SIG-M5 treated with dmso at 0.1 percent for 504 hours (cell line): ENCODE measurements at regions not wholly inside any gene's neighbourhood (a gene's known extent, or its start where the extent isn't known, plus 50 kb on each side); places are given as distances from the start of the nearest gene placed in this dataset.

Source experiments
- DNase-seq: peaks from one replicate; lab custom pipeline; 2025; ENCODE audit not compliant: unreplicated experiment; lab: John Stamatoyannopoulos, UW

DNA sequence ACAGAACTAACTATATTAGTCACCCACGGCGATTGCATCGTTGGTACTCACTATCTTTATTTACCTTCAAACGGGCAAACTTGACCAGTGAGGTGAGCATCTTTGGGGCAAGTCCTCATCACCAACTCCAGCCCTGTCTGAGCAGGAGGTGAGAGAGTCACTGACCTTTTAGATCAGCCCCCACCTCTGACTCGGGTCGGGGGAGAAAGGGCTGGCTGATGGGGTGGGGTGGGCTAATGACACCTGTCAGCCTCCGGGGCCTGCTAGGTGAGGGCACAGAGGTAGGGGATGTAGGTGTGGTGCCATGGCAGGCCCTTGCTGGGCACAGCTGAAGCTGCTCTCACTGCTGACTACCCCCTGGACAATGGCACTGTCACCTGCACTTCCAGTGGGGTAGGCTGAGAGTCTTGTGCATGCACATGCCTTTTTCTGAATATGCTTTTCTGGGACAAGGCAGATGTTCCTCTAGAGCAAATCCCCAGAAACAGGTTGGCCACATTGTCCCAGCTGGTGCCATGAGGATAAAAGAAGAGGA is 359.5 kb upstream of the MKI67 start:
- no peak for DNase-seq

DNA sequence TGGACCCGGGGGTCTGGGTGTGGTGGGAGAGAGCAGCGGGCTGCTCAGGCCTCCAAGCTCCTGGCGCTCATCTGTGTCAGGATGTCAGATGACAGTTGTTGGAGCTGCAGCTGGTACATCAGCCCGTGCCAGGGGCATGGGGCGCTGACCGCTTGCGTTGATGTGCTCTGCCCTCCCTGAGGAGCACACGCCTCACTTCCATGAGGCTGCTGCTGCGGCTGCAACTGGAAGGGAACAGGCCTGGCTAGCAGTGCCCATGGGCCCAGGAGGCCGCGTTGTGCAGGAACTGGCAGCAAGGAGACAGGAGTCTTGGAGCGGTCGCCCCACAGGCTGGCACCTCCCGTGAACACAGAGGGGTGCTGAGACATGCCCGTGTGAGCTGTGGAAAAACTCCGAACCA is 361.3 kb upstream of the MKI67 start:
- DNase-seq = no peak

GRCh38 chr10:128489324-128490247 is 363.4 kb upstream of the MKI67 start:
- no peak for DNase-seq

GRCh38 chr10:128491686-128492085 is 365.5 kb upstream of the MKI67 start:
- no peak for DNase-seq

DNA sequence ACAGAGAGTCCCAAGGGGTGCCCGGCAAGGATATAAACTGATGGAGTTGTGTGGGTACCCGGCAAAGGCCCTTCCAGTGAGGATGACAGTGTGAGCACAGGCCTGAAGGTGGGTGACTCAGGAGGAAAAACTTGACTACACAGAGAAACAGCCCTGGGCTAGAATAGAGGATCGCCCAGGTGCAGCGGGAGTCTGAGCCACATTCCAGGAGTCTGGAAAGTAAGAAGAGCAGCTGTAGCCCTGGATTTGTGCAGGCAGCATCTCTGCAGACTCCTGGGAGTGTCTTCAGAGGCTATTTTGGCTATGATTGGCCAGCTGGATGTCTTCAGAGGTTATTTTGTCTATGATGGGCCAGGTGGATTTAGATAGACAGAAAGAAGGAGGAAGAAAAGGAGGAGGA is 367.6 kb upstream of the MKI67 start:
- no peak for DNase-seq

GRCh38 chr10:128494665-128495064 is 368.4 kb upstream of the MKI67 start:
- no peak for DNase-seq

DNA sequence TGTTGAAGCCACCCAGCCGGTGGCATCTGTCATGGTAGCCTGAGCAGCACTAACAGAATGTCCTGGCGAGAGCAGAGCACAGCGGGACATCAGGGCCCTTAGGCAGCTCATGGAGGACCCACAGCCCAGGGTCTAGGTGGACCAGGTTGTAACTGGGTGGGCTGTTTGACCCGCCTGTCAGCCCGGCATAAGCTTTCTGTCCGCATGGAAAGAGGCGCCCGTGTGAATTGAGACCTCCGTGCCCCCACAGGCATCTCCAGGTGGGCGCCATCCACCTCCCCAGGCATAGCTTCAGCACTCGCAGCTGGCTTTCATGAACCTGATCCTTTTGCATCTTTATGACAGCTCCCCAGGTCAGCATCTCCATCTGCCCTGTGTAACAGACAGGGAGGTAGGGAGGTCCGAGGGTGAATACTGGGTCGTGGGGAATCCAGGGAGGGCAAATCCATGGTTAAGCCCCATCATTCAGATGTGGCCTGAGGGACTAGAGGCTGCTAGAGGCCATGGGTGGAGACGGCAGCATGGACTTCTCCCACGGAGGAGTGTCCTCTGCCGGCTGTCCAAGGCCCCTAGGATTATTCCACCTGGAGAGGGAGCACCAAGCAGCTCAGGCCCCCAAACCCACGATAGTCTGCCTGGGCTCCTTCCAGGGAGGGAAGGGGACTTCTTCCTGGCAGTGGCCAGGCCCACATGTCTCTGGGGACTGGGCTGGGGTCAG is 371.6 kb upstream of the MKI67 start:
- DNase-seq = no peak

- no peak for DNase-seq
Observed at GRCh38 chr10:128498378-128498730, 372.1 kb upstream of the MKI67 start.

- no peak for DNase-seq
Observed at GRCh38 chr10:128498746-128499145, 372.5 kb upstream of the MKI67 start.

- DNase-seq = no peak
Observed at GRCh38 chr10:128499486-128499885, 373.3 kb upstream of the MKI67 start.

DNA sequence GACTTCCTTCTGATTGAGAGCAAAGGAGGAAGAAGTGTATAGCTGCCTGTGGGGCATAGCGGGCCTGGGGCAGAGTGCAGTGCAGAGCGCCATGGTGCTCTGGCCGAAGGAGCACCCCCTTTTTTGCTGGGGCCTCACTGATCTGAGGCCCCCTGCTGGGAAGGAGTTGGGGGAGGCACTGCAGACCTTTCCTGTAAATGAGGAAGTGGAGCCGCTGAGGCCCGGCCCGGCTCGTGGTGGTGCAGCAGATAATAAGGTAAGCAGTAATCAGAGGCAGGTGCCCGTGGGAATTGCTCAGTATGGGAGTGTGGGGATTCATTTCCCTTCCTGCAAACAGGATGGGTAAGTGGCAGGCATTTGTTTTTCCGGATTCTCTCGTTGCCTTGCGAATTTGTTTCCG is 373.7 kb upstream of the MKI67 start:
- DNase-seq = no peak

GRCh38 chr10:128500642-128501041 is 374.4 kb upstream of the MKI67 start:
- no peak for DNase-seq

GRCh38 chr10:128505346-128505745 is 379.1 kb upstream of the MKI67 start:
- no peak for DNase-seq

DNA sequence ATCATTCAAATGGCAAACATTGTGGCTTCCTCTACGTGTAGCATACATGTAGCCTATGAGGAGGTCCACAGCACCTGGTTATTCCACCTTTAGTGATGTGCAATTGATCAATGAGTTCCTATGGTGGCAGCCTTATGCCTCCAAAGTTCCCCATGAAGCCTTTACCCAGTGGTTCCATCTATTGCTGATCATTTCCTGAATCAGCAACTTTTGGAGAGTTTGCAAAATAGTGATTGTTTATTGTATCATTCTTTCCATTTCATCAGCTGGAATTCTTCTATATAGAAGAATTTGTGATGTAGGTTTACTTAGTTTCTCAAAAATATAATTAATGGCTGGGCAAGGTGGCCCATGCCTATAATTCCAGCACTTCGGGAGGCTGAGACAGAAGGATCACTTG is 380.2 kb upstream of the MKI67 start:
- no peak for DNase-seq

- no peak for DNase-seq
Observed at GRCh38 chr10:128507066-128507465, 380.8 kb upstream of the MKI67 start.

DNA sequence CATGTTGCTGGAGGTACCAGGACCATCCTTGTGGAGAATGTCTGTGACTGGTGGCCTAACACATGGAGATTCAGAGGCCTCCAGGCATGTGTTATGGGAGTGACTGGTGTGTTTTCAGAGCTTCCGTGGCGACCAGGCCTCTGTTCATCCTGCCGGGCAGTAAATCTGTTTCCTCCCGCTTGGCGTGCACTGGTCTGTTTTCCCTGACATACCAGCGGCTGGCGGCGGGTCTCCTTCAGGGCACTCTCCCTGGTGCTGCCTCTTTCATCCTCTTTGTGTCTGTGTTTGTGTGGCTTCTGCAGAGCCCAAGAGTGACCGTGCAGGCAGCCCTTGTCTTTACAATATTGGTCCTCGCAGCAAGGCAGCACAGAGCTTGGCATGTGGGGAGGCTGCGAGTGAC is 385.1 kb upstream of the MKI67 start:
- no peak for DNase-seq

DNA sequence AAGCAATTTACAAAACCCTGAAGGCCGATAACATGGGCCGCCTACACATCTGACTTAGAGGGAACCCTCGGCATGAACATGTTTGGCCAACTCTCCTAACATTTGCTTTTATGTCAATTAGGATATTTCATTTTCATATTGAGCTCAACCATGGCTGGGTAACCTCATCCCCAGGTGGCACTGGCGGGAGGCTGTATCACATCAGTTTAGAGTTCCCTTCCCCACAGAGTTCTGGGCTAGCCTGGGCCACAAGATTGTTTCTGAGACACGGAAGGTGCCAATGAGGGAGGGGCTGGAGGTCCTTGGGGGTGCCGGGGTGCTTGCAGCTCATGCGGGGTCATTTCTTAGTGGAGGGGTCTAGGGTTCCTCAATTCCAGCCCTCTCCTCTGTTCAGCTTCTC is 386.5 kb upstream of the MKI67 start:
- no peak for DNase-seq

- no peak for DNase-seq
Observed at GRCh38 chr10:128514536-128514935, 388.3 kb upstream of the MKI67 start.

- DNase-seq = no peak
Observed at GRCh38 chr10:128516180-128516579, 390.0 kb upstream of the MKI67 start.

DNA sequence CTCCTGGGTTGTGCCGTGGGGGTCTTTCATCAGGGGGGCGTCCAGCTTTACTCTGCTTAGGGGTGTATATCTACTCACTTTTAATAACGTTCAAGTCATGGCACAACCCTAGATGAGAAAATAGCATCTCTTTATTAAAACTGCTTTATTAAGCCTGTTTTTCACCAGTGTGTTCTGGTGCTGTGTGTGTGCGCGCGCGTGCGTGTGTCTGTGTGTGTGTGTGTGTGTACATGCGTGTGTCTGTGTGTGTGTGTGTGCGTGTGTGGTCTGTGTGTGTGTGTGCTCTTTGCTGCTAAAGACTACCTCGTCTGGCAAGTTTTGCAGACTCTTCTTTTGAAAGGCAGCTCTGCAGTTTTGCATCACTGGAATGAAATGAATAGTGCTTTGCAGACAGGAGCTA is 390.9 kb upstream of the MKI67 start:
- no peak for DNase-seq

GRCh38 chr10:128518000-128518399 is 391.8 kb upstream of the MKI67 start:
- DNase-seq = no peak

DNA sequence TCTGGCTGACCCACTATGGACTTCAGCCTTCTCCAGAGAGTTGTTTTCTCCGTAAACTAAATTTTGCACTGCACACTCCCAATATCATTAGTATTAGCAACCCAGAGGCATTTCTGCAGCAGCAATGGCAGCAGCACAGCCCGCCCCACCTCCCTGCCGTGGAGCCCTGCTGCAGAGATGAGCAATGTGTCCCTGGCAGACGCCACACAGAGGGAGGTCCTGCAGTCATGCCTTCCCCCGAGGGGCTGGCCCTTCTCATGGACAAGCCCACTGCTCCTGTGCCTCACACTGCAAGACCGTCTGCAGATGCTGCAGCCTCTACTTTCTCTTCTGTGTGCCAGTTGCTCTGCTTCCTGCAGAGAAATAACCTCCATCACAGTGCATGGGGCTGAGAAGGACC is 393.4 kb upstream of the MKI67 start:
- no peak for DNase-seq
